ENCODE measurements at regions not wholly inside any gene's neighbourhood (a gene's known extent, or its start where the extent isn't known, plus 50 kb on each side); places are given as distances from the start of the nearest gene placed in this dataset.
"Not testable (repeated sequence)": the region's sequence is repeated elsewhere in the genome, so short reads cannot be mapped to it uniquely, and the experiment has no call there.

DNA sequence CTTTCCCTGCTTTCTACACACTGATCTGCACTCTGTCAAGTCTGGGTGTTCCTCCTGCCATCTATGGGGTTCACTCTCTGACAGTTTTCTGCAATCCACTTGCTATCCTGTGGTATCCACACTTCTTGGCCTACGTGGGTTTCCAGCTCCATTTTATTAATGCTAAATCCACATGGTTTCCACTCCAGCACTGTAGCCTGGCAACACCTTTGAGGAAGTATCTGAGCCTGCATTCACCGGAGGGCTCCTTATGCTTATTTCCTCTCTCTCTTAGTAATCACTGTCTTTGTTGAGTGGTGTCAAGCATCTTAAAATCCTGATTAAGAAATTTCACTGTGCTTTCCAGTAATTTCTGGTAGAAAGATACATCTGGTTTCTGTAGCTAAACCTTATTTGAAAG lies 703.7 kb downstream of the TMEM121 start:
- dilution Hi-C loops (cut with MboI; ENCODE audit: extremely low pct_ligation_motif_present, low sequenced_read_pairs) (no loop called here), intact Hi-C loops (cut with micrococcal nuclease) (no loop called here)
- Histone ChIP-seq H3K9me1 (replicated peaks; ENCODE audit: control insufficient read depth, extremely low read depth, insufficient read depth, low read length) (no peaks in the 10 kb centered on the region), H2AFZ (ENCODE audit: low read depth, low read length) (no peak overlapping the region), H3K27me3 (ENCODE audit: control insufficient read depth in 2 of 2, insufficient read depth in 2 of 2, low read length in 2 of 2) (no peaks in the 10 kb centered on the region), H3K79me2 (ENCODE audit: control insufficient read depth, insufficient read depth, low read length) (no peaks in the 10 kb centered on the region), H3K4me1 (ENCODE audit: control insufficient read depth, extremely low read depth, insufficient read depth, low read length) (no peaks in the 10 kb centered on the region), H3K9me3 (replicated peaks; ENCODE audit: control insufficient read depth, insufficient read depth, low read length) (peaks cover 3% of the 10 kb centered on the region), H3K36me3 (ENCODE audit: control insufficient read depth in 2 of 2, extremely low read depth in 1 of 2, insufficient read depth in 2 of 2, low read length in 2 of 2) (no peaks in the 10 kb centered on the region), H3K27ac (ENCODE audit: insufficient read depth, low read depth, low read length) (no peak overlapping the region), H3K4me3 (replicated peaks in 1 of 3; ENCODE audit: insufficient read depth in 1 of 3, low read depth in 1 of 3, low read length in 3 of 3) (no peak overlapping the region), H3K4me2 (ENCODE audit: insufficient read depth, low read length) (no peak overlapping the region), H3K9ac (replicated peaks; ENCODE audit: extremely low read depth, insufficient read depth, low read length) (no peak overlapping the region), H4K20me1 (replicated peaks; ENCODE audit: control insufficient read depth, extremely low read depth, insufficient read depth, low read length) (no peaks in the 10 kb centered on the region)
- FAIRE-seq (no peak), DNase-seq (ENCODE audit: low read depth, low spot score) (no peak)
- no TSS peak for BruUV-seq (replicated peaks)
- TF ChIP-seq MYC (IDR thresholded peaks at IDR 0.05; ENCODE audit: low read depth, low read length) = no peak
- TF ChIP-seq GATA2 (IDR thresholded peaks at IDR 0.05; ENCODE audit: insufficient read depth, insufficient read length, low read depth, low read length) = no peak
- no peak for TF ChIP-seq POLR2AphosphoS5 (IDR thresholded peaks at IDR 0.05; ENCODE audit: insufficient read depth, low read depth, low read length)
- no peak for TF ChIP-seq JUN (IDR thresholded peaks at IDR 0.05; ENCODE audit: borderline replicate concordance, insufficient read depth, insufficient read length, low read depth)
- TF ChIP-seq POLR2A (IDR thresholded peaks at IDR 0.05; ENCODE audit: low read depth, low read length) = no peak
- no peak for TF ChIP-seq CTCF (IDR thresholded peaks at IDR 0.05; ENCODE audit: extremely low read depth in 1 of 2, insufficient read depth in 1 of 2, low read depth in 1 of 2, low read length in 2 of 2)
- TF ChIP-seq, protein P1, sequence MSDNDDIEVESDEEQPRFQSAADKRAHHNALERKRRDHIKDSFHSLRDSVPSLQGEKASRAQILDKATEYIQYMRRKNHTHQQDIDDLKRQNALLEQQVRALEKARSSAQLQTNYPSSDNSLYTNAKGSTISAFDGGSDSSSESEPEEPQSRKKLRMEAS (IDR thresholded peaks at IDR 0.05; ENCODE audit: insufficient read depth, insufficient read length) = no peak
- no peak for TF ChIP-seq FOS (IDR thresholded peaks at IDR 0.05; ENCODE audit: borderline replicate concordance, insufficient read depth, low read length)
- no peak for TF ChIP-seq EZH2 (IDR thresholded peaks at IDR 0.05; ENCODE audit: borderline replicate concordance, low read depth, low read length, severe bottlenecking)
- POLR2A ChIA-PET = no interaction called here
- CTCF ChIA-PET = no interaction called here

DNA sequence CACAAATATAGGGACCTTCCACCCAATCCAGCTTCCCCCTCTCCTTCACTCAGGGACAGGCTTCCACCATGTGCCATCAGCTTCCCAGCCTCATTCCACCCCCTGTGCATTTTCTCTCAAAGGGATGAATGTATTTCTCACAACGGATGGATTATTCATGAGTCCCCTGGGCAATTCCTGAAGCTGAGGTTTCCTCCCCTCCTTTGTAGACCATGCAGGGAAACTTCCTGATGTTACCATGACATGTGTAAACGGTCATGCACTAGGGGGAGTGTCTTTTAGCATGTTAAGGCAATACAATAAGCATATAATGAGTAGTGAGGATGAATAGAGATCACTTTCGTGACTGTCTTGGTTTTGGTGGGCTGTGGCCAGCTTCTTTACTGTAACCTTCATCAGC lies 706.8 kb downstream of the TMEM121 start:
- H3K36me3 ChIP-seq (ENCODE audit: control insufficient read depth in 2 of 2, extremely low read depth in 1 of 2, insufficient read depth in 2 of 2, low read length in 2 of 2); H3K9me1 ChIP-seq (replicated peaks; ENCODE audit: control insufficient read depth, extremely low read depth, insufficient read depth, low read length); BruUV-seq (replicated peaks); H3K27ac ChIP-seq (ENCODE audit: insufficient read depth, low read depth, low read length); POLR2A ChIA-PET; H3K4me3 ChIP-seq (replicated peaks in 1 of 3; ENCODE audit: insufficient read depth in 1 of 3, low read depth in 1 of 3, low read length in 3 of 3); CTCF ChIA-PET; H3K27me3 ChIP-seq (ENCODE audit: control insufficient read depth in 2 of 2, insufficient read depth in 2 of 2, low read length in 2 of 2); H4K20me1 ChIP-seq (replicated peaks; ENCODE audit: control insufficient read depth, extremely low read depth, insufficient read depth, low read length); H3K9ac ChIP-seq (replicated peaks; ENCODE audit: extremely low read depth, insufficient read depth, low read length); intact Hi-C loops (cut with micrococcal nuclease); H3K4me2 ChIP-seq (ENCODE audit: insufficient read depth, low read length); H2AFZ ChIP-seq (ENCODE audit: low read depth, low read length); H3K79me2 ChIP-seq (ENCODE audit: control insufficient read depth, insufficient read depth, low read length); H3K9me3 ChIP-seq (replicated peaks; ENCODE audit: control insufficient read depth, insufficient read depth, low read length); FAIRE-seq; DNase-seq (ENCODE audit: low read depth, low spot score); H3K4me1 ChIP-seq (ENCODE audit: control insufficient read depth, extremely low read depth, insufficient read depth, low read length); dilution Hi-C loops (cut with MboI; ENCODE audit: extremely low pct_ligation_motif_present, low sequenced_read_pairs): not testable (repeated sequence)

GRCh38 chr14:106234525-106235254 lies 708.3 kb downstream of the TMEM121 start:
- POLR2A ChIA-PET; H3K4me3 ChIP-seq (replicated peaks in 1 of 3; ENCODE audit: insufficient read depth in 1 of 3, low read depth in 1 of 3, low read length in 3 of 3); intact Hi-C loops (cut with micrococcal nuclease); CTCF ChIA-PET; H3K36me3 ChIP-seq (ENCODE audit: control insufficient read depth in 2 of 2, extremely low read depth in 1 of 2, insufficient read depth in 2 of 2, low read length in 2 of 2); H3K79me2 ChIP-seq (ENCODE audit: control insufficient read depth, insufficient read depth, low read length); dilution Hi-C loops (cut with MboI; ENCODE audit: extremely low pct_ligation_motif_present, low sequenced_read_pairs); FAIRE-seq; H3K9ac ChIP-seq (replicated peaks; ENCODE audit: extremely low read depth, insufficient read depth, low read length); H3K9me3 ChIP-seq (replicated peaks; ENCODE audit: control insufficient read depth, insufficient read depth, low read length); H4K20me1 ChIP-seq (replicated peaks; ENCODE audit: control insufficient read depth, extremely low read depth, insufficient read depth, low read length); H3K4me2 ChIP-seq (ENCODE audit: insufficient read depth, low read length); H3K9me1 ChIP-seq (replicated peaks; ENCODE audit: control insufficient read depth, extremely low read depth, insufficient read depth, low read length); H3K27ac ChIP-seq (ENCODE audit: insufficient read depth, low read depth, low read length); H3K4me1 ChIP-seq (ENCODE audit: control insufficient read depth, extremely low read depth, insufficient read depth, low read length); DNase-seq (ENCODE audit: low read depth, low spot score); BruUV-seq (replicated peaks); H3K27me3 ChIP-seq (ENCODE audit: control insufficient read depth in 2 of 2, insufficient read depth in 2 of 2, low read length in 2 of 2); H2AFZ ChIP-seq (ENCODE audit: low read depth, low read length): not testable (repeated sequence)

Measured in endothelial cell of umbilical vein (primary cell).